Parathyroid adenoma (tissue), 2 donors: ENCODE measurements at regions not wholly inside any gene's neighbourhood (a gene's known extent, or its start where the extent isn't known, plus 50 kb on each side); places are given as distances from the start of the nearest gene placed in this dataset.

Experiments
- H2AFZ ChIP-seq: fragments of 300-600 bp; sonication (generic); one replicate; pipeline ENCODE4 v1.7.0; 2017; ENCODE audit warnings: antibody characterized with exemption, mild to moderate bottlenecking
- H3K27ac ChIP-seq: fragments of 300-600 bp; sonication (generic); one replicate; pipeline ENCODE4 v1.7.0; 2017
- H3K27me3 ChIP-seq: fragments of 300-600 bp; sonication (generic); one replicate; pipeline ENCODE4 v1.7.0; 2017; ENCODE audit warnings: low read length; ENCODE audit not compliant: control insufficient read depth, insufficient read depth
- H3K36me3 ChIP-seq: fragments of 300-600 bp; sonication (generic); one replicate; pipeline ENCODE4 v1.7.0; 2017; ENCODE audit warnings: low read length; ENCODE audit not compliant: control insufficient read depth, insufficient read depth
- H3K4me1 ChIP-seq: fragments of 300-600 bp; sonication (generic); one replicate; pipeline ENCODE4 v1.7.0; 2017; ENCODE audit warnings: control low read depth
- H3K4me2 ChIP-seq: fragments of 300-600 bp; sonication (generic); one replicate; pipeline ENCODE4 v1.7.0; 2017; ENCODE audit warnings: low read length
- H3K4me3 ChIP-seq: fragments of 300-600 bp; sonication (generic); one replicate; pipeline ENCODE4 v1.7.0; 2017; ENCODE audit warnings: low read depth, low read length
- H3K79me2 ChIP-seq: fragments of 300-600 bp; sonication (generic); one replicate; pipeline ENCODE4 v1.7.0; 2017; ENCODE audit warnings: control low read depth
- H3K9ac ChIP-seq: fragments of 300-600 bp; sonication (generic); one replicate; pipeline ENCODE4 v1.7.0; 2017; ENCODE audit warnings: mild to moderate bottlenecking
- H3K9me3 ChIP-seq: fragments of 300-600 bp; sonication (generic); one replicate; pipeline ENCODE4 v1.7.0; 2017; ENCODE audit warnings: low read length; ENCODE audit not compliant: control insufficient read depth
- TF ChIP-seq, protein P1 (sequence below): fragments of 300-600 bp; sonication (generic); IDR thresholded peaks from one replicate; pipeline ENCODE4 v1.7.0; 2017; ENCODE audit warnings: antibody characterized with exemption, mild to moderate bottlenecking
- donor health status: primary hyperparathyroidism.

DNA sequence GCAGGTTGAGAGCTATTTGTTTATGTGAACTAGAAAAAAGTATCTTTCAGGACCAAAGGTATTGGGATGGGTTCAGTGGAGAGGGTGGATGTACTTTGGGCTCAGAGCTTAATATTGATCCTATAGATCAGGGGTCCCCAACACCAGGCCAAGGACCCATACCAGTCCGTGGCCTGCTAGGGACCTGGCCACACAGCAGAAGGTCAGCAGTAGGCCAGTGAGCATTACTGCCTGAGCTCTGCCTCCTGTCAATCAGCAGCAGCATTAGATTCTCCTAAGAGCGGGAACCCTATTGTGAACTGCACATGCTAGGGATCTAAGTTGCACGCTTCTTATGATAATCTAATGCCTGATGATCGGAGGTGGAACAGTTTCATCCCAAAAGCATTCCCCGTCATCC is 115.8 kb upstream of the WDR11 start:
- TF ChIP-seq, protein P1, sequence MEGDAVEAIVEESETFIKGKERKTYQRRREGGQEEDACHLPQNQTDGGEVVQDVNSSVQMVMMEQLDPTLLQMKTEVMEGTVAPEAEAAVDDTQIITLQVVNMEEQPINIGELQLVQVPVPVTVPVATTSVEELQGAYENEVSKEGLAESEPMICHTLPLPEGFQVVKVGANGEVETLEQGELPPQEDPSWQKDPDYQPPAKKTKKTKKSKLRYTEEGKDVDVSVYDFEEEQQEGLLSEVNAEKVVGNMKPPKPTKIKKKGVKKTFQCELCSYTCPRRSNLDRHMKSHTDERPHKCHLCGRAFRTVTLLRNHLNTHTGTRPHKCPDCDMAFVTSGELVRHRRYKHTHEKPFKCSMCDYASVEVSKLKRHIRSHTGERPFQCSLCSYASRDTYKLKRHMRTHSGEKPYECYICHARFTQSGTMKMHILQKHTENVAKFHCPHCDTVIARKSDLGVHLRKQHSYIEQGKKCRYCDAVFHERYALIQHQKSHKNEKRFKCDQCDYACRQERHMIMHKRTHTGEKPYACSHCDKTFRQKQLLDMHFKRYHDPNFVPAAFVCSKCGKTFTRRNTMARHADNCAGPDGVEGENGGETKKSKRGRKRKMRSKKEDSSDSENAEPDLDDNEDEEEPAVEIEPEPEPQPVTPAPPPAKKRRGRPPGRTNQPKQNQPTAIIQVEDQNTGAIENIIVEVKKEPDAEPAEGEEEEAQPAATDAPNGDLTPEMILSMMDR, result no peak
- H3K27ac ChIP-seq, result no peak overlapping the region
- H2AFZ ChIP-seq, result no peak overlapping the region
- H3K4me3 ChIP-seq, result no peak overlapping the region
- H3K9me3 ChIP-seq, result no peaks in the 10 kb centered on the region
- H3K79me2 ChIP-seq, result no peaks in the 10 kb centered on the region
- H3K36me3 ChIP-seq, result no peaks in the 10 kb centered on the region
- H3K27me3 ChIP-seq, result no peaks in the 10 kb centered on the region
- no peak overlapping the region for H3K9ac ChIP-seq
- no peak overlapping the region for H3K4me2 ChIP-seq
- no peaks in the 10 kb centered on the region for H3K4me1 ChIP-seq

DNA sequence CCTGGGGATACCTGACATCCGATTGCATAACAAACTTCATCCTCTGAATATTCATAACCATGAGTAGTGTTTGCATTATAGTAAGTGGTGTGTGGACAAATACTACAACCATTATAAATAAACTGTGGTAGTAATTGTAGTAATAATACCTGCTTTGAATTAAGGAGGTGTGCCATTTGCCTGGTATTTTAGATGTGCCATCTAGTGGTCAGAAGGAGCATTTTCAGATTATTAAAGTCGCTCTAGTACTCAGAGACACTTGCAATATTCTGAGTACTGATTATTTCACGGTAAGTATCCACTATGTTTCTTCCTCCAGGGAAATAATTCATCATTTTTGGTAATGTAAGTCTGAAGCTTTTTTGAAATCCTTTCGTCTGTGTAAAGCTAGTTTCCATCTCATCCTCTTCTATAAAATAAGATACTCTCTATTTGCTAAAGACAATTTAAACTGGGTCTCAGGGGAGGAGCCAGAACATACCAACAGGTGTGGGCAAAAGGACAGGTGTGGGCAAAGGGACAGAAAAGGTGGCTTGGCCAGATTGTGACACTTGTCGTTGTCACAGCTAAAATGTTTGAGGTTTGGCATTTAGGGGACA is 115.3 kb upstream of the WDR11 start:
- Histone ChIP-seq H3K27me3 (no peaks in the 10 kb centered on the region), H3K27ac (no peak overlapping the region), H3K9me3 (no peaks in the 10 kb centered on the region), H3K4me2 (no peak overlapping the region), H3K4me1 (no peaks in the 10 kb centered on the region), H3K79me2 (no peaks in the 10 kb centered on the region), H3K4me3 (no peak overlapping the region), H3K36me3 (no peaks in the 10 kb centered on the region), H2AFZ (no peak overlapping the region), H3K9ac (no peak overlapping the region)
- TF ChIP-seq, protein P1, result peak; percentile 60

DNA sequence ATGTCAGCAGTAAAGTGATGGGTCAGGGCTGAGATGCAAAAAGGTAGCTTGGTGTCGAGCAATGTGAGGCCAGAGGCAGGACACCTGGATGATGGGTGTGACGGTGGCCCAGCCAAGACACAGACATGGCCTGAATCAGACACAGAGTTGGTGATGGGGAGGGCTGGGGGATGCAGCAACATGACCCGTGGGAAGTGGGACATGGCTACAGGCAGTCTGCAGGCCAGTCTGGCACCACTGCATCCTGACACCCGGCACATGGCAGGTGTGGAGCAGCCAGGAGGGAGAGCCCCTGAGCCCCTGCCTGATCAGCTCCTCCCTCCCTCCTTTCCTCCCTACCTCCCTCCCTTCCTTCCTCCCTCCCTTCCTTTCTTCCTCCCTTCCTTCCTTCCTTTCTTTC is 114.8 kb upstream of the WDR11 start:
- H3K79me2 ChIP-seq, result no peaks in the 10 kb centered on the region
- no peaks in the 10 kb centered on the region for H3K9me3 ChIP-seq
- H3K27ac ChIP-seq, result no peak overlapping the region
- no peaks in the 10 kb centered on the region for H3K27me3 ChIP-seq
- TF ChIP-seq, protein P1, result no peak
- H3K36me3 ChIP-seq, result no peaks in the 10 kb centered on the region
- H2AFZ ChIP-seq, result no peak overlapping the region
- H3K4me1 ChIP-seq, result no peaks in the 10 kb centered on the region
- H3K4me3 ChIP-seq, result no peak overlapping the region
- no peak overlapping the region for H3K9ac ChIP-seq
- H3K4me2 ChIP-seq, result no peak overlapping the region

DNA sequence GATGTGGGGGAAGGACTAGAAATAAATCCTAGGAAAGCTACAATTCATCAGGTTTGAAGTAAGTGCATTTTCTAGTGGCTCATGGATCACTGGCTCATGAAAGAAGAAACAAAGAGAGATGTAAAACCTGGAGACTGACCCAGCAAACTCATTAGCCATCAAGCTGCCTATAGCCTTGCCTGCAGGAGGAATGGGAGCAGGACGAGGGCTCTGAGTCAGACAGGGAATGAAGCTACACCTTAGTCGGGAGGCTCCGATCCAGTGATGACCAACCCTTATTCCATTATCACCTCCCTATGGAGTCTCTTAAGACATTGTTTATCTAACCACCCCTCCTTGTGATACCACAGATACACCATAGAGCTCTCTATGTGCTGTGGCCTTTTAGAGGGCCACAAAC is 112.5 kb upstream of the WDR11 start:
- no peak overlapping the region for H3K4me2 ChIP-seq
- H3K9ac ChIP-seq, result no peak overlapping the region
- H3K36me3 ChIP-seq, result no peaks in the 10 kb centered on the region
- no peaks in the 10 kb centered on the region for H3K79me2 ChIP-seq
- no peak overlapping the region for H3K27ac ChIP-seq
- no peak overlapping the region for H2AFZ ChIP-seq
- no peaks in the 10 kb centered on the region for H3K27me3 ChIP-seq
- H3K9me3 ChIP-seq, result no peaks in the 10 kb centered on the region
- no peak overlapping the region for H3K4me3 ChIP-seq
- TF ChIP-seq, protein P1, result no peak
- no peaks in the 10 kb centered on the region for H3K4me1 ChIP-seq

DNA sequence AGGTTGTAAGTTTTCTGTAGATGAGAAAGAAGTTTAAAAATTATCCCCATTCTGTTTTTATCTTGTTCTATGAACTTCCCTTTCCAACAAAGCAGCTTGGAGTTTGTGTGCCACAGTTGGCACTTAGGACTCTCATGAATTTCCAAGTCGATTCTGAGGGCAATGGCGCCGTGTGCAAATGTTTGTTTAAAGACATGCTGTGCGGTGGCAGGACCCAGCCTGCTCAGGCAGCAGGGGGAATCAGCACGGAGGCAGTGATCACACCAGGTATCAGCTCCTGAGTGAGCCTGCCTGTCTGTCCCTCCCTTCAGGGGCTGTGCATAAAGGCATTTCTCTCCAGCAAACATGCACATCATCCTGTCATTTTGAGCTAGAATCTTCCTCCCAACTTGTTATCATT is 109.8 kb upstream of the WDR11 start:
- H2AFZ ChIP-seq, result no peak overlapping the region
- no peak overlapping the region for H3K9ac ChIP-seq
- no peaks in the 10 kb centered on the region for H3K4me1 ChIP-seq
- TF ChIP-seq, protein P1, result no peak
- no peaks in the 10 kb centered on the region for H3K36me3 ChIP-seq
- H3K27ac ChIP-seq, result no peak overlapping the region
- H3K79me2 ChIP-seq, result no peaks in the 10 kb centered on the region
- H3K27me3 ChIP-seq, result no peaks in the 10 kb centered on the region
- H3K9me3 ChIP-seq, result no peaks in the 10 kb centered on the region
- H3K4me3 ChIP-seq, result no peak overlapping the region
- no peak overlapping the region for H3K4me2 ChIP-seq
